ENCODE measurements at regions not wholly inside any gene's neighbourhood (a gene's known extent, or its start where the extent isn't known, plus 50 kb on each side); places are given as distances from the start of the nearest gene placed in this dataset.

GRCh38 chr4:136928957-136929411 lies 603.3 kb downstream of the PCDH18 start:
- H3K36me3 ChIP-seq (ENCODE audit: insufficient read depth, low read length), result no peaks in the 10 kb centered on the region
- TF ChIP-seq, protein P1, sequence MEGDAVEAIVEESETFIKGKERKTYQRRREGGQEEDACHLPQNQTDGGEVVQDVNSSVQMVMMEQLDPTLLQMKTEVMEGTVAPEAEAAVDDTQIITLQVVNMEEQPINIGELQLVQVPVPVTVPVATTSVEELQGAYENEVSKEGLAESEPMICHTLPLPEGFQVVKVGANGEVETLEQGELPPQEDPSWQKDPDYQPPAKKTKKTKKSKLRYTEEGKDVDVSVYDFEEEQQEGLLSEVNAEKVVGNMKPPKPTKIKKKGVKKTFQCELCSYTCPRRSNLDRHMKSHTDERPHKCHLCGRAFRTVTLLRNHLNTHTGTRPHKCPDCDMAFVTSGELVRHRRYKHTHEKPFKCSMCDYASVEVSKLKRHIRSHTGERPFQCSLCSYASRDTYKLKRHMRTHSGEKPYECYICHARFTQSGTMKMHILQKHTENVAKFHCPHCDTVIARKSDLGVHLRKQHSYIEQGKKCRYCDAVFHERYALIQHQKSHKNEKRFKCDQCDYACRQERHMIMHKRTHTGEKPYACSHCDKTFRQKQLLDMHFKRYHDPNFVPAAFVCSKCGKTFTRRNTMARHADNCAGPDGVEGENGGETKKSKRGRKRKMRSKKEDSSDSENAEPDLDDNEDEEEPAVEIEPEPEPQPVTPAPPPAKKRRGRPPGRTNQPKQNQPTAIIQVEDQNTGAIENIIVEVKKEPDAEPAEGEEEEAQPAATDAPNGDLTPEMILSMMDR (IDR thresholded peaks at IDR 0.05; ENCODE audit: low read length), result no peak
- TF ChIP-seq EZH2 (IDR thresholded peaks at IDR 0.05; ENCODE audit: borderline replicate concordance, low read length), result no peak

DNA sequence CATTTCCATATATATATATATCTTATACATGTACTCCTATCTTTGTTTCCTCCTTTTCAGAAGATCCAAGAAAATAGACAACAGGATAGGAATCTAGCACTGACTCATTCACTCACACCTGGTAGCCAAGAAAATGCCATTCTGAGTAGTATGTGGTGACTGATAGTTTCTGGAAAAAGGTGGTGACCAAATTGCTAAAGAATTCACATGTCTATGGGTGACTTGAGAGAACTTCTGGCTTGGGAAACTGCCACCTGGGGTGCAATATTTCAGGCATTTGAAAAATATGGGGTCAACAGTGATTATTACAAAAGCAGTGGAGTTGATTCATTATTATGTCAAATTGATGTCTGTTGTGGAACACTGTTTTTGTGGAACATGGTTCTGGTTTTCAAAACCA lies 605.1 kb downstream of the PCDH18 start:
- Histone ChIP-seq H3K9ac (ENCODE audit: low read length) (no peak overlapping the region), H3K4me2 (ENCODE audit: low read length) (no peak overlapping the region), H3K79me2 (ENCODE audit: insufficient read depth, low read length) (no peaks in the 10 kb centered on the region), H3F3A (ENCODE audit: insufficient read depth, low read length) (no peaks in the 10 kb centered on the region), H3K27ac (ENCODE audit: low read depth, low read length, poor library complexity, severe bottlenecking) (no peak overlapping the region), H3K9me3 (ENCODE audit: low read length) (no peaks in the 10 kb centered on the region), H4K20me1 (ENCODE audit: insufficient read depth, low read length) (no peaks in the 10 kb centered on the region), H2AFZ (ENCODE audit: low read length) (no peak overlapping the region), H3K9me2 (ENCODE audit: low read depth, low read length) (no peaks in the 10 kb centered on the region), H3K4me1 (ENCODE audit: insufficient read depth, low read length, severe bottlenecking) (no peaks in the 10 kb centered on the region), H3K36me3 (ENCODE audit: insufficient read depth, low read length) (no peaks in the 10 kb centered on the region), H3K27me3 (ENCODE audit: insufficient read depth, low read length) (no peaks in the 10 kb centered on the region), H3K4me3 (ENCODE audit: low read depth, low read length, poor library complexity, severe bottlenecking) (no peak overlapping the region)
- TF ChIP-seq, protein P1 (IDR thresholded peaks at IDR 0.05; ENCODE audit: low read length), result no peak
- no peak for TF ChIP-seq EZH2 (IDR thresholded peaks at IDR 0.05; ENCODE audit: borderline replicate concordance, low read length)

More at GRCh38 chr4:136928957-136929411, 603.3 kb downstream of the PCDH18 start:
- no peaks in the 10 kb centered on the region for H3F3A ChIP-seq (ENCODE audit: insufficient read depth, low read length)
- no peaks in the 10 kb centered on the region for H3K27me3 ChIP-seq (ENCODE audit: insufficient read depth, low read length)
- H3K9me3 ChIP-seq (ENCODE audit: low read length), result no peaks in the 10 kb centered on the region
- H3K9me2 ChIP-seq (ENCODE audit: low read depth, low read length), result no peaks in the 10 kb centered on the region
- H3K4me2 ChIP-seq (ENCODE audit: low read length), result no peak overlapping the region
- no peak overlapping the region for H3K4me3 ChIP-seq (ENCODE audit: low read depth, low read length, poor library complexity, severe bottlenecking)
- H3K27ac ChIP-seq (ENCODE audit: low read depth, low read length, poor library complexity, severe bottlenecking), result no peak overlapping the region
- H3K79me2 ChIP-seq (ENCODE audit: insufficient read depth, low read length), result no peaks in the 10 kb centered on the region
- no peaks in the 10 kb centered on the region for H3K4me1 ChIP-seq (ENCODE audit: insufficient read depth, low read length, severe bottlenecking)
- no peak overlapping the region for H2AFZ ChIP-seq (ENCODE audit: low read length)
- no peak overlapping the region for H3K9ac ChIP-seq (ENCODE audit: low read length)
- no peaks in the 10 kb centered on the region for H4K20me1 ChIP-seq (ENCODE audit: insufficient read depth, low read length)

GRCh38 chr4:136925203-136925602 lies 607.1 kb downstream of the PCDH18 start:
- Histone ChIP-seq H3K9ac (ENCODE audit: low read length) (no peak overlapping the region), H3K79me2 (ENCODE audit: insufficient read depth, low read length) (no peaks in the 10 kb centered on the region), H3F3A (ENCODE audit: insufficient read depth, low read length) (no peaks in the 10 kb centered on the region), H3K27me3 (ENCODE audit: insufficient read depth, low read length) (no peaks in the 10 kb centered on the region), H3K4me2 (ENCODE audit: low read length) (no peak overlapping the region), H3K36me3 (ENCODE audit: insufficient read depth, low read length) (no peaks in the 10 kb centered on the region), H3K9me2 (ENCODE audit: low read depth, low read length) (no peaks in the 10 kb centered on the region), H3K27ac (ENCODE audit: low read depth, low read length, poor library complexity, severe bottlenecking) (no peak overlapping the region), H3K9me3 (ENCODE audit: low read length) (no peaks in the 10 kb centered on the region), H4K20me1 (ENCODE audit: insufficient read depth, low read length) (no peaks in the 10 kb centered on the region), H3K4me1 (ENCODE audit: insufficient read depth, low read length, severe bottlenecking) (no peaks in the 10 kb centered on the region), H3K4me3 (ENCODE audit: low read depth, low read length, poor library complexity, severe bottlenecking) (no peak overlapping the region), H2AFZ (ENCODE audit: low read length) (no peak overlapping the region)
- TF ChIP-seq EZH2 (IDR thresholded peaks at IDR 0.05; ENCODE audit: borderline replicate concordance, low read length), result no peak
- TF ChIP-seq, protein P1 (IDR thresholded peaks at IDR 0.05; ENCODE audit: low read length), result no peak

Measured in OCI-LY1 (cell line).